GM12878 (cell line): ENCODE measurements at regions not wholly inside any gene's neighbourhood (a gene's known extent, or its start where the extent isn't known, plus 50 kb on each side); places are given as distances from the start of the nearest gene placed in this dataset.

Source experiments
- ATAC-seq: fragments of 200-7000 bp; cut with Tn5 transposase; 3 replicates; pipeline ENCODE4 v1.9.1; 2020; ENCODE audit warnings: mild to moderate bottlenecking, moderate library complexity
- BruUV-seq: library from RNA; stranded (reverse); fragments of 400-500 nt; replicated peaks from 2 replicates; lab custom pipeline; 2021; lab: Mats Ljungman, UMichigan
- CTCF ChIA-PET: fragments of 300-600 bp; sonication (Branson Sonifier 250); formaldehyde crosslinking; extraction: SDS; loops from one replicate; lab custom pipeline; 2021; ENCODE audit warnings: inconsistent platforms; lab: Yijun Ruan, JAX
- POLR2A ChIA-PET: fragments of 350-600 bp; formaldehyde crosslinking; extraction: SDS; loops from one replicate; lab custom pipeline; 2021; ENCODE audit warnings: inconsistent platforms; lab: Charles Lee
- RAD21 ChIA-PET: fragments of 300-600 bp; sonication (Branson Sonifier 250); formaldehyde crosslinking; loops from one replicate; lab custom pipeline; 2023; ENCODE audit warnings: antibody characterized with exemption; ENCODE audit not compliant: unreplicated experiment; lab: Charles Lee
- SMC1A ChIA-PET: fragments of 300-600 bp; sonication (Branson Sonifier 250); formaldehyde crosslinking; loops from one replicate; lab custom pipeline; 2023; ENCODE audit not compliant: unreplicated experiment, uncharacterized antibody; lab: Charles Lee
- DNase-seq: peaks from one replicate; pipeline ENCODE4 v3.0.0-alpha.2; 2011; ENCODE audit warnings: low read depth, low spot score
- FAIRE-seq: peaks from 3 replicates; lab custom pipeline; 2011; peaks lifted over from hg19 to GRCh38; lab: Jason Lieb, UNC
- H2AFZ ChIP-seq: 2 replicates; pipeline ENCODE4 v1.6.0; 2011; ENCODE audit warnings: low read depth, low read length, control low read depth; ENCODE audit not compliant: control insufficient read depth
- H3K27ac ChIP-seq: 2 replicates; pipeline ENCODE4 v1.5.1; 2011; ENCODE audit warnings: control low read depth; ENCODE audit not compliant: control insufficient read depth, insufficient read depth
- H3K27me3 ChIP-seq, 2 experiments: replicated peaks in 1 of 2; 2 replicates each; pipeline versions ENCODE4 v1.6.0 to v1.6.1; 2011; ENCODE audit warnings: low read length in 1 of 2; ENCODE audit not compliant: control insufficient read depth in 2 of 2, insufficient read depth in 2 of 2
- H3K36me3 ChIP-seq, 2 experiments: 2 replicates each; pipeline ENCODE4 v1.5.1; 2011; ENCODE audit warnings: low read length in 1 of 2; ENCODE audit not compliant: control insufficient read depth in 2 of 2, insufficient read depth in 2 of 2
- H3K4me1 ChIP-seq: 2 replicates; pipeline ENCODE4 v1.6.1; 2011; ENCODE audit warnings: mild to moderate bottlenecking, low read length, moderate library complexity, mixed read lengths; ENCODE audit not compliant: control insufficient read depth, insufficient read depth
- H3K4me2 ChIP-seq: 2 replicates; pipeline ENCODE4 v1.6.0; 2011; ENCODE audit warnings: control low read depth; ENCODE audit not compliant: control insufficient read depth, insufficient read depth
- H3K4me3 ChIP-seq: fragments of 200-600 bp; sonication (generic); 2 replicates; pipeline ENCODE4 v1.5.1; 2016
- H3K79me2 ChIP-seq: 2 replicates; pipeline ENCODE4 v1.6.0; 2011; ENCODE audit warnings: low read length; ENCODE audit not compliant: control insufficient read depth, insufficient read depth
- H3K9ac ChIP-seq: 2 replicates; pipeline ENCODE4 v1.8.0; 2011; ENCODE audit warnings: low read length, control low read depth, mixed read lengths; ENCODE audit not compliant: control insufficient read depth, insufficient read depth
- H3K9me3 ChIP-seq: replicated peaks from 3 replicates; pipeline ENCODE4 v1.5.1; 2011; ENCODE audit warnings: mild to moderate bottlenecking, low read length; ENCODE audit not compliant: control insufficient read depth, insufficient read depth
- H4K20me1 ChIP-seq: 2 replicates; pipeline ENCODE4 v1.6.0; 2011; ENCODE audit not compliant: control insufficient read depth, insufficient read depth
- CREB1 ChIP-seq: IDR thresholded peaks from 2 replicates; pipeline ENCODE4 v1.6.1; 2012; ENCODE audit warnings: low read depth, mild to moderate bottlenecking, inconsistent platforms
- ESRRA ChIP-seq: IDR thresholded peaks from 2 replicates; pipeline ENCODE4 v1.6.1; 2012; ENCODE audit warnings: mild to moderate bottlenecking, low read length, improper control_type of control experiment
- HDAC6 ChIP-seq: fragments of 200-600 bp; sonication (generic); IDR thresholded peaks from one replicate; pipeline ENCODE4 v1.8.0; 2017; ENCODE audit warnings: antibody characterized with exemption; ENCODE audit not compliant: unreplicated experiment
- JUNB ChIP-seq: IDR thresholded peaks from 2 replicates; pipeline ENCODE4 v1.6.1; 2016; ENCODE audit warnings: antibody characterized with exemption, mild to moderate bottlenecking
- KDM1A ChIP-seq: fragments of 200-600 bp; sonication (generic); IDR thresholded peaks from 2 replicates; pipeline ENCODE4 v1.6.1; 2016; ENCODE audit warnings: borderline replicate concordance
- RUNX3 ChIP-seq: IDR thresholded peaks from 2 replicates; pipeline ENCODE4 v1.6.1; 2012; ENCODE audit warnings: low read length, inconsistent platforms
- SMAD5 ChIP-seq: IDR thresholded peaks from 2 replicates; pipeline ENCODE4 v1.6.1; 2016; ENCODE audit warnings: antibody characterized with exemption, low read depth
- SMARCA5 ChIP-seq: fragments of 450-650 bp; IDR thresholded peaks from 2 replicates; pipeline ENCODE4 v1.6.1; 2017; ENCODE audit warnings: mild to moderate bottlenecking
- SRF ChIP-seq, 2 experiments: IDR thresholded peaks; 2 replicates each; pipeline ENCODE4 v1.6.1; 2011; ENCODE audit warnings: low read depth in 2 of 2, low read length in 2 of 2, mild to moderate bottlenecking in 1 of 2, moderate library complexity in 1 of 2
- STAT3 ChIP-seq: IDR thresholded peaks from 2 replicates; pipeline ENCODE4 v1.6.1; 2011; ENCODE audit warnings: low read depth, low read length, improper control_type of control experiment
- USF2 ChIP-seq: IDR thresholded peaks from 2 replicates; pipeline ENCODE4 v1.6.1; 2011; ENCODE audit warnings: low read depth, low read length, improper control_type of control experiment, borderline replicate concordance
- WGBS: methylation state at CpG from one replicate; pipeline ENCODE4 v1.1.6; 2016; ENCODE audit warnings: low lambda C conversion rate; ENCODE audit not compliant: insufficient replicate concordance, insufficient coverage; ENCODE audit errors: missing lambda C conversion rate; 5-methylcytosine and 5-hydroxymethylcytosine counted together
- in situ Hi-C: fragments of 300-500 bp; cut with MboI; formaldehyde crosslinking; loops from 9 replicates; pipeline ENCODE4 v1.14.3; 2018; ENCODE audit warnings: mixed read lengths
- intact Hi-C: fragments of 100-400 bp; cut with micrococcal nuclease; formaldehyde crosslinking; loops from one replicate; pipeline ENCODE4 v1.14.2; 2022; ENCODE audit not compliant: unreplicated experiment
- TF ChIP-seq, protein P1 (sequence below): fragments of 150-350 bp; IDR thresholded peaks from 2 replicates; pipeline ENCODE4 v1.6.1; 2014; ENCODE audit warnings: mild to moderate bottlenecking, low read depth, low read length

DNA sequence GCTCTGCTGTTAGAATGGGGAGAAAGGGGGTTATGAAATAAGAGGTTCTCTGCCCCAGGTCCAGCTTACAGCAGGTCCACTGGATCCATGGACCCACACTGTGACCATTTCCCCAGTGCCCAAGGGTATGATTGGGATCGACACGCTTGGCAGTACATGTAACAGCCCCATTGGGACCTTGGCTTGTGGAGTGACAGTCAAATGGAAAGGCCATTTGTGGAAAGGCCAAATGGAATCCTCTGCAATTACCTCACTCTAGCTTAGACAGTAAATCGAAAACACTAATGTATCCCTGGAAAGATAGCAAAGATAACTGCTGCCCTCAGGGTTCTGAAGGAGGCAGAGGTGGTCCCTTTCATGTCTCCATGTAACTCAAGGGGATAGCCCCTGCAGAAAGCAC lies 109.1 kb downstream of the MINAR1 start:
- ChIA-PET CTCF (interaction anchor here (1.1 kb wide), 1 partner anchor 55 kb away, joined by 3 read pairs; no protein-coding TSS in a partner anchor), POLR2A (no interaction called here), RAD21 (no interaction called here), SMC1A (interaction anchor here (1.3 kb wide), 1 partner anchor 9 kb away, joined by 4 read pairs; no protein-coding TSS in a partner anchor)
- no peak overlapping the region for H2AFZ ChIP-seq
- H3K79me2 ChIP-seq = no peaks in the 10 kb centered on the region
- DNase-seq = no peak
- no peak overlapping the region for H3K4me3 ChIP-seq
- intact Hi-C loops (no loop called here), in situ Hi-C loops (no loop called here)
- no peaks in the 10 kb centered on the region for H4K20me1 ChIP-seq
- TF ChIP-seq, protein P1, sequence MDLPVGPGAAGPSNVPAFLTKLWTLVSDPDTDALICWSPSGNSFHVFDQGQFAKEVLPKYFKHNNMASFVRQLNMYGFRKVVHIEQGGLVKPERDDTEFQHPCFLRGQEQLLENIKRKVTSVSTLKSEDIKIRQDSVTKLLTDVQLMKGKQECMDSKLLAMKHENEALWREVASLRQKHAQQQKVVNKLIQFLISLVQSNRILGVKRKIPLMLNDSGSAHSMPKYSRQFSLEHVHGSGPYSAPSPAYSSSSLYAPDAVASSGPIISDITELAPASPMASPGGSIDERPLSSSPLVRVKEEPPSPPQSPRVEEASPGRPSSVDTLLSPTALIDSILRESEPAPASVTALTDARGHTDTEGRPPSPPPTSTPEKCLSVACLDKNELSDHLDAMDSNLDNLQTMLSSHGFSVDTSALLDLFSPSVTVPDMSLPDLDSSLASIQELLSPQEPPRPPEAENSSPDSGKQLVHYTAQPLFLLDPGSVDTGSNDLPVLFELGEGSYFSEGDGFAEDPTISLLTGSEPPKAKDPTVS = no peak
- TF ChIP-seq ESRRA = no peak
- no peak for TF ChIP-seq SRF (IDR thresholded peaks at IDR 0.05; ENCODE audit: low read depth in 2 of 2, low read length in 2 of 2)
- TF ChIP-seq STAT3 = no peak
- TF ChIP-seq KDM1A = no peak
- TF ChIP-seq CREB1 = no peak
- TF ChIP-seq USF2 = no peak
- no peak for TF ChIP-seq RUNX3
- TF ChIP-seq SMARCA5 = no peak
- TF ChIP-seq HDAC6 = no peak
- no peak for TF ChIP-seq SMAD5
- TF ChIP-seq JUNB = no peak
- no peaks in the 10 kb centered on the region for H3K9me3 ChIP-seq
- FAIRE-seq = no peak
- no peak overlapping the region for H3K9ac ChIP-seq
- no peak overlapping the region for H3K27ac ChIP-seq
- WGBS = 22% methylated on average over 3 of the region's 3 CpGs
- H3K27me3 ChIP-seq = no peaks in the 10 kb centered on the region; a peak in 1 of 4 replicates
- no peak for ATAC-seq
- BruUV-seq = no TSS peak
- H3K4me2 ChIP-seq = no peak overlapping the region
- no peaks in the 10 kb centered on the region for H3K4me1 ChIP-seq
- no peaks in the 10 kb centered on the region for H3K36me3 ChIP-seq
